ENCODE measurements at regions not wholly inside any gene's neighbourhood (a gene's known extent, or its start where the extent isn't known, plus 50 kb on each side); places are given as distances from the start of the nearest gene placed in this dataset.

DNA sequence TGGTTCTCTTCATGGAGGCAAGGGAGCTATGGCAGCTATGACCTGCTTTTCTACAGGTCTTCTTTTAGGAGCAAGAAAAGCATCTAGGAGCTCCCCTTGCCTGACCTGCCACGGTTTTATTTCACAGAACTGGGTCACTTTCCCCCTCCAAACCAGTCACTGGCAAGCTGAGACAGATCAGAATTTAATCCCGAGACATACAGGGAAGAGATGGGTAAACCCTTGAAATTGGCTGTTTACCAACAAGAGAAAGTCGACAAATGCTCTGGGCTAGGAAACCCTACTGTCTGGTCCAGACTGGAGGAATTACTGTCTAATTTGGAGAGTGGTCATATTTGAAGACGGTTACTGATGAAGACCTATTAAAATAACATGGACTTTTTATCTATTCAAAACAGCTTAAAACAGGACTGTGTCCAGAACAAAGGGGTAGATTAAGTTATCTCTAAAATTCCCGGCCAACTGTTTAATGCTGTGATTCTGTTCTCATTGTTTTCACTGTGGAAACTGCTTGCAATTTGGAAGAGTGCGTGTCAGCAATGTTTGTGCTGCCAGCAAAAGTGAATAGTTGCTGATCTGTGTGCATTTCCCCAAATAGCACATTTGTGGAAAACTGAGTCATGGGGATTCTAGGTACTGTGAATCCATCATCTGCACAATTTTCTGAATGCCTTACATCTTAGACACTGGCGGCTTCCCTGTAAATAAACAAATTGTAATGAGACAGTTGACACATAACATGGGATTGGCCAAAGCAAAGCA is 73.4 kb upstream of the EEA1 start:
- H3K27ac ChIP-seq (ENCODE audit: low read depth, low read length), result no peak overlapping the region
- H2BK20ac ChIP-seq (ENCODE audit: low read length), result no peak overlapping the region
- H2BK15ac ChIP-seq (ENCODE audit: low read length), result no peak overlapping the region
- no peak overlapping the region for H2BK12ac ChIP-seq (ENCODE audit: low read depth, low read length)
- no peaks in the 10 kb centered on the region for H3K9me3 ChIP-seq (ENCODE audit: insufficient read depth in 2 of 2, low read depth in 1 of 2, low read length in 1 of 2)
- H4K8ac ChIP-seq (ENCODE audit: extremely low read depth, insufficient read depth, low read length), result no peak overlapping the region
- H3K23me2 ChIP-seq (ENCODE audit: low read depth, low read length), result no peaks in the 10 kb centered on the region
- H3K18ac ChIP-seq (ENCODE audit: extremely low read depth, low read length), result no peak overlapping the region
- FAIRE-seq (no peak), DNase-seq (ENCODE audit: low read depth in 1 of 2, low spot score in 2 of 2) (no peak)
- no peaks in the 10 kb centered on the region for H3K79me2 ChIP-seq (ENCODE audit: control insufficient read depth in 1 of 2, insufficient read depth in 2 of 2, low read length in 2 of 2)
- H4K91ac ChIP-seq (replicated peaks; ENCODE audit: insufficient read length, low read length), result no peak overlapping the region
- no peaks in the 10 kb centered on the region for H3K27me3 ChIP-seq (replicated peaks in 1 of 4; ENCODE audit: control insufficient read depth in 3 of 4, extremely low read depth in 1 of 4, insufficient read depth in 3 of 4, low read length in 3 of 4)
- H3K4ac ChIP-seq (replicated peaks; ENCODE audit: insufficient read length, low read depth, low read length), result no peak overlapping the region
- ChIA-PET CTCF (ENCODE audit: partially characterized antibody) (interaction anchor here (0.7 to 2.7 kb wide), 4 partner anchors 13 to 175 kb away, joined by 3 to 10 read pairs (median 4); no protein-coding TSS in a partner anchor), POLR2A (ENCODE audit: partially characterized antibody) (interaction anchor here (0.6 kb wide), 1 partner anchor 131 kb away, joined by 3 read pairs; no protein-coding TSS in a partner anchor)
- no peaks in the 10 kb centered on the region for H4K20me1 ChIP-seq (replicated peaks in 1 of 2; ENCODE audit: control insufficient read depth in 1 of 2, insufficient read depth in 2 of 2, low read length in 2 of 2)
- H4K5ac ChIP-seq (ENCODE audit: insufficient read length, low read depth, low read length), result no peak overlapping the region
- H3K9ac ChIP-seq (replicated peaks in 1 of 4; ENCODE audit: extremely low read depth in 1 of 4, low read depth in 3 of 4, low read length in 3 of 4), result no peak overlapping the region
- H3K14ac ChIP-seq (ENCODE audit: insufficient read length), result no peak overlapping the region
- H3K79me1 ChIP-seq (ENCODE audit: low read depth, low read length), result no peaks in the 10 kb centered on the region
- H3K4me3 ChIP-seq (ENCODE audit: extremely low read depth in 1 of 4, insufficient read depth in 2 of 4, low read depth in 3 of 4, low read length in 4 of 4), result no peak overlapping the region
- no peak overlapping the region for H2AK5ac ChIP-seq (ENCODE audit: low read depth, low read length)
- H2AFZ ChIP-seq (ENCODE audit: low read length), result no peak overlapping the region
- no peak overlapping the region for H3K4me2 ChIP-seq (ENCODE audit: insufficient read depth in 1 of 2, low read depth in 2 of 2, low read length in 2 of 2)
- no peak for TF ChIP-seq TAF1 (IDR thresholded peaks at IDR 0.05; ENCODE audit: low read depth, low read length)
- TF ChIP-seq MAFK (IDR thresholded peaks at IDR 0.05; ENCODE audit: low read depth, low read length), result no peak
- no peak for TF ChIP-seq SIRT6 (IDR thresholded peaks at IDR 0.05; ENCODE audit: low read length)
- no peak for TF ChIP-seq HDAC6 (IDR thresholded peaks at IDR 0.05; ENCODE audit: low read depth, low read length)
- no peak for TF ChIP-seq CEBPB (IDR thresholded peaks at IDR 0.05; ENCODE audit: low read depth, low read length)
- TF ChIP-seq ZNF274 (IDR thresholded peaks at IDR 0.05; ENCODE audit: borderline replicate concordance, extremely low read depth, low read length), result no peak
- TF ChIP-seq RAD21 (IDR thresholded peaks at IDR 0.05 in 1 of 2, conservative IDR thresholded peaks at IDR 0.05 in 1 of 2; ENCODE audit: low read depth in 2 of 2, low read length in 2 of 2), result no peak
- no peak for TF ChIP-seq SIX5 (IDR thresholded peaks at IDR 0.05; ENCODE audit: low read depth, low read length)
- no peak for TF ChIP-seq BCL11A (IDR thresholded peaks at IDR 0.05; ENCODE audit: low read depth in 2 of 2, low read length in 2 of 2)
- WGBS, 2 experiments (ENCODE audit: extremely low coverage in 1 of 2, insufficient coverage in 1 of 2, insufficient read length in 1 of 2, insufficient replicate concordance in 2 of 2, low coverage in 1 of 2, low lambda C conversion rate in 2 of 2, missing lambda C conversion rate in 1 of 2), result 94% methylated on average over 7 of the region's 7 CpGs; no CpG with 5 or more reads in 1 of the 2 experiments
- 0 out of 7 replicates have a peak, but pooled peaks cover 0 to 2% (median 0%) of the 10 kb centered on the region in 4 experiments for H3K4me1 ChIP-seq (replicated peaks in 1 of 4; ENCODE audit: control insufficient read depth in 3 of 4, insufficient read depth in 4 of 4, low read length in 3 of 4)
- no peak overlapping the region for H2BK5ac ChIP-seq (ENCODE audit: low read depth, low read length)
- no peak overlapping the region for H2BK120ac ChIP-seq (replicated peaks; ENCODE audit: low read depth, low read length)
- H3K56ac ChIP-seq (replicated peaks; ENCODE audit: insufficient read length, low read depth, low read length), result no peak overlapping the region
- H3K36me3 ChIP-seq (ENCODE audit: control insufficient read depth in 2 of 4, insufficient read depth in 4 of 4, low read length in 3 of 4), result no peaks in the 10 kb centered on the region
- H3K23ac ChIP-seq (ENCODE audit: insufficient read length), result no peak overlapping the region

Measured in H1 (cell line).